ENCODE measurements at regions not wholly inside any gene's neighbourhood (a gene's known extent, or its start where the extent isn't known, plus 50 kb on each side); places are given as distances from the start of the nearest gene placed in this dataset.
"Not testable (repeated sequence)": the region's sequence is repeated elsewhere in the genome, so short reads cannot be mapped to it uniquely, and the experiment has no call there.

DNA sequence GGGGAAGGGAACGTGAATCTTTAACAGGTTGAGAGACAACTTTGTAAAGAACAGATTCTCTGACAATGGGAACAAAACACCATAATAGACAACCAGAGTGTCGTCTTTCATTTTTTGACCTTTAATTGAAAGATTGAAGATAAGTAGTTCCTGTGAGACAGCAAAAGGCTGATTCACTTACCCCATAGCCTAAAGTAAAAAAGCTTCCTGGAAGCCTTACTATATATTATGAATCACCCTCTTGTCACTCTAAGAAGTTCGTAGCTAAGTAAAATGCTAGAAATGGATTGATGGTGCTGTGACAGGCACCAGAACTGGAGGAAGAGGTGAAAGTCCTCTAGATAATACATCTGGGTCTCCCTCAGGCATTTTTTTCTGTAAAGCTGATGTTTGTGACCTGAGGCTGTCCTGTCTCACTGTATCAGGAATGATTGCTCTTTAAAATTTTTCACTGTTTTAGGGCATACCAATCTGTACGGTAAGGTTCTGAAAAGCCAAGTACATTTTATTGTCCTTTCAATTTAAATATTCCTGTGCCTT is 824.6 kb upstream of the SEMA6D start:
- DNase-seq (ENCODE audit: extremely low read depth in 1 of 2, low read depth in 1 of 2): no peak

DNA sequence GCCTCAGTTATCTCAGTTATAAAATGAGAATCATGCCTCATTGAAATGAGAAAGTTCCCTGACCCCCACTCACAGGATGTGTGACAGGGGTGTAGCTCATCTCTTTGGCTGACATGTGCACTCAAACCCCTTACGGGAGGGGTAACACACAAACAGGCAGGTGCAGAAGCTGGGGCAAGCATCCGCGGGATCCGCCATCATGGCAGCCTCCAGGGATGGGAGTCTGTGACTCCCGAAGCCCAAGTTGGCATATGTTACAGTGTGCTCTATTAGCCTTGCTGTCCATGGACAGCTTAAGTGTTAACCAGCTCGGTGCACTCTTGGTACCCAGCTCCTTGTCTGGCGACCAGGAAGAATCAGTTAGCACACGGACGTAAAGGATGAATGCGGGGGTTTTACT is 822.7 kb upstream of the SEMA6D start:
- no peak for DNase-seq (ENCODE audit: extremely low read depth in 1 of 2, low read depth in 1 of 2)

DNA sequence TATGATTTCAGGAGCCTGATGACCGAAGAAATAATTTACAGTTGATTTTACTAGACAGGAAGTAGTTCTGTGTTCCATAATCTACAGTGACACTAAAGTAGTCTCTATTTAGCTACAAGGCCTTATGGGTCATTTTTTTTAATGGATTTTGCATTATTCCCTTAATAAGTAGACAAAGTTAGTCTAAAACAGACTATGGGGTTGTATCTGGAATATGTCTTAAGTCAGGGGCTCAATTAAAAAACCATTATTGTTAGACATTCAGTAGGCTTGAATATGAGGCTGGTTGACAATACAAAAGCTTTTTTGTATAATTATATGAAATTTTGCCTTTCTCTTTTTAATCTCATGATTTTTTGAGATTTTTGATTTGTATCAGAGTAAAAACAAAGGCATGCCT is 820.0 kb upstream of the SEMA6D start:
- no peak for DNase-seq (ENCODE audit: extremely low read depth in 1 of 2, low read depth in 1 of 2)

DNA sequence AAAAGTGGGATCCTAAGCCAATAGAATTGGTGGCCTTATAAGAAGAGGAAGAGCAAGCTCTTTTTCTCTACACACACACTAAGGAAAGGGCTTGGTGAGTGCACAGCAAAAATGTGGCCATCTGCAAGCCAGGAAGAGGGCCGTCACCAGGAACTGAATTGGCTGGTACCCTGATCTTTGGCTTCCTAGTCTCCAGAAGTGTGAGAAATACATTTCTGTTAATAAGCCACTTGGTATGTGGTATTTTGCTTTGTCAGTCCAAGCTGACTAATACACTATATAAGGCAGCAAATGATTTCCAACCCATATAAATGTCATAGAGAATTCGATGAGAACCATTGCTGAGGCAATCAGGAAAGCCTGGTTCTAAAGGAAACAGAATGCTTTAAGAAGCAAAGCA is 816.3 kb upstream of the SEMA6D start:
- no peak for DNase-seq (ENCODE audit: extremely low read depth in 1 of 2, low read depth in 1 of 2)

DNA sequence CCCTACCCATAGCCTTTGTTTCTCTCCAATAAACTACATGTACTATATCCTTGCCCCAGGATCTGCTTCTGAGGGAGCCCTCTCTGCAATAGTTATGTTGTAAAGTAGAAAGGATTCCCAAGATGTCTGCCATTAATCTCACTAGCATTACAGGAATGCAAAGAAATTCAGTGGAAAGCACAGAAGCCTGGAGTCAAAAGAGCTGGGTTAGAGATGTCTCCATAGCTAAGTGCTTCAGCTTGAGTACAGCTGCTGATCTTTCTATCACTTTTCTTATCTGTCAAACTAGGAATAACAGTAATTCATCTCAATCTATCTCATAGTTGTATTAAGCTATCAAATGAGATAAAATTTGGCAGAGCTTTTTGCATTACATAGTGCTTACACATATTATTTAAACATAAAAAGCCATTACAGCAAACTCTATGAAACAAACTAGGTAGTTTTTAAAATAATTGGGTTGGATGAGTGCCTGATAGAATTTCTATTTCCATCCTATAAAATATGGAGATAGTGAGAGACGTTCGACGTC is 799.5 kb upstream of the SEMA6D start:
- DNase-seq (ENCODE audit: extremely low read depth in 1 of 2, low read depth in 1 of 2): no peak

DNA sequence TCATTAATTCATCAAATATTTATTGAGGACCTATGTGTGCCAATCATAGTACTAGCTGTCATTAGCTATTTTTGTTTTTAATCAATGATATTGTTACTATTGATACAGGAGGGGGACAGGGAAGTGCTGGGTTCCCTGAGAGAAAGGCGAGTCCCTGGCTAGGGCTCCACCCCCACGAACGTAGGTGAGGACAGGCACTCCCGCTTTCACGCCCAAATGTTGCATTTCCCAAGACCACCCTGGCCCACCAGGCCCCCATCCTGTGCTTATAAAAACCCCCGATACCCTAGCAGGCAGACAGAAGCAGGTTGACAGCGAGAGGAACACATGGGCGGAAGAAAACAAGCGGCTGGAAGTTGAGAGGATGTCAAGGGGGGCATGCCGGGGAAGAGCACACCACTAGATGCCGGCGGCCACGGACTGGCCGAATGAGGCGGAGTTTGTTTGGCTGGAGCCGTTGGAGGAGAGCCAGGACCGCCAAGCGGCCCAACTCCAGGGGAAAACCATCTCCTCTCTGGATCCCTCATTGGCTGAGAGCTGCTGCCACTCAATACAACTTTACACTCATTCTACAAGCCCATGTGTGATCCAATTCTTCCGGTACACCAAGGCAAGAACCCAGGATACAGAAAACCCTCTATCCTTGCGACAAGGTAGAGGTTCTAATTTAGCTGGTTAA is 798.7 kb upstream of the SEMA6D start:
- no peak for DNase-seq (ENCODE audit: extremely low read depth in 1 of 2, low read depth in 1 of 2)

DNA sequence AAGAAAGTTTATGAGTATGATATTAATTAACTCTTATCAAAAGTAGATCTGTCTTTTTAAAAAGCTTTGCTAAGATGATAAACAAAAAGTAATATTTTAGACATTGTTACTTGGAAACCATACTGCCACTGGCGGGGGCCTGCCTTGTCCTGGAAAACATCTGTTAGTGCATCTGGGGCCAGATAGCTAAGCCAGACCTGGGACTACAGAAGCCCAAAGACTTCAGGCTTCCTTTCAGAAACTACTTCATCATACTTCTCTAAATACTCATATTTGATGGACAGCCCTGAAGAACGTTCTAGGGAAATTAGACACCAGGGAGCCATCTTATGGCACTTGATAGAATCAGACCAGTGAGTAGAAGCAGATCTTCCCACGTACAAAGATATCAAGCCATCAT is 795.4 kb upstream of the SEMA6D start:
- no peak for DNase-seq (ENCODE audit: extremely low read depth in 1 of 2, low read depth in 1 of 2)

DNA sequence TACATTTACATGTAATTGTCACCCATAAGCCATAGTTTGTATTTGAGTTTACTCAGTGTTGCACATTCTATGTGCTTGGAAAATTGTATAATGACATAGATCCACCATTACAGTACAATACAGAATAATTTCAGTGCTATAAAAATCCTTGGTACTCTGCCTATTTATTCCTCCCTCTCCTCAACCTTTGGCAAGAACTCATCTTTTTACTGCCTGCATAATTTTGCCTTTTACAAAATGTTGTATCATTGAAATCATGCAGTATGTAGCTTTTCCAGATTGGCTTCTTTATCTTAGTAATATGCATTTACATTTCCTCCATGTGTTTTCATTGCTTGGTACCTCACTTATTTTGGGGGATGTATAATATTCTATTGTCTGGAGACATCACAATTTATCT is 786.9 kb upstream of the SEMA6D start:
- DNase-seq (ENCODE audit: extremely low read depth in 1 of 2, low read depth in 1 of 2): no peak

DNA sequence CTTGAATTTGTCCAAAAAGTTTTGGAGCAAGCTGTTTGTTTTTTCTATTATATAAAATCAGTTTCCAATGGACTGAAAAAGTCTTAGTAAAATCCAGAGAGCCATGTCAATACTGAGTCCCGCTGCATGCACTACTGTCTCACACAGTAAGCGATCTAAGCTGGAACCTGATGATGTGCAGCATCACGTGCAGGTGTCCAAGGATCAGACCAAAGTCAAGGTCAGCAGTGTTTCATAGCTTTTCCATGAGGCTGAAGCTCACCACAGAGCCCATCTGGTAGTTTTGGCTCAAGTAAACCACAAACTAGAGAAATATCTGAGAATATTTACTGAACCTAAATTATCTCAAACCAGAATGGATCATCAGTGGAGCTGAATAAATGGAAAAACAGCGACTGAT is 784.0 kb upstream of the SEMA6D start:
- no peak for DNase-seq (ENCODE audit: extremely low read depth in 1 of 2, low read depth in 1 of 2)

DNA sequence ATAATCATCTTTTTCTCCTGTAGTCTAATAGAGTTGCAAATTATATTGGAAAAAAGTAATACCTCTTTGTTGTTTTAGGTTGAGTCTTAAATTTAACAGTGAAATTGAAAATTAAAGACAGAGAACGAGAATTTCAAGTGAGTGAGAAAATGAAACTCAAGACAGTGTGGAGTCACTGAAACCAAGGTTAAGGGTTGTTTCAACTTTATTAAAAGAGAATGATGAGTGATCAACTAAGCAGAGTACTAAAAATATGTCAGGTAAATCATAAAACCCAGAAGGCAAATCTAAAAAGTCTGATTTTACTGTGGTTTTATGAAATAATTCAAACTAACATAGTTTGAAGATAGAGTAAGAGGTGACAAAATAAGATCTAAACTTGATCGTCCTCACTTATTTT is 782.5 kb upstream of the SEMA6D start:
- no peak for DNase-seq (ENCODE audit: extremely low read depth in 1 of 2, low read depth in 1 of 2)

DNA sequence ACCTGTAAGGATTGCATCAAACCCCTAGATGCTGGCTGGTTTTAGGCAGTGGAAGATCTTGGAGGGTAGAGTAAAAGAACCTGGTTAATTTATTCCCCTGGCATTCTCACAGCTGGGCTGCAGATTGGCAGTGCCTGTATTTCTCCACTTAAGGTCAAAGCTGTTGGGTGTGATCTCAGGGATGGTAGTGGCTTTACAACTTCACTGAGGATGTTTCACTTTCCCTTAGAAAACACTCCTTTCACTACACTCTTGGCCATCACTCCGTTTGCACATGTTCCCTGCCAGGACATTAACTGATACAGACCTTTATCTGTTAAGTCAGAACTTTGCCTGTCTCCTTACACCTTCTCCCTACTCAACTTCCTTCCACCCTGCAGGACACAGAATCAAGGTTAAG is 779.1 kb upstream of the SEMA6D start:
- DNase-seq (ENCODE audit: extremely low read depth in 1 of 2, low read depth in 1 of 2): no peak

DNA sequence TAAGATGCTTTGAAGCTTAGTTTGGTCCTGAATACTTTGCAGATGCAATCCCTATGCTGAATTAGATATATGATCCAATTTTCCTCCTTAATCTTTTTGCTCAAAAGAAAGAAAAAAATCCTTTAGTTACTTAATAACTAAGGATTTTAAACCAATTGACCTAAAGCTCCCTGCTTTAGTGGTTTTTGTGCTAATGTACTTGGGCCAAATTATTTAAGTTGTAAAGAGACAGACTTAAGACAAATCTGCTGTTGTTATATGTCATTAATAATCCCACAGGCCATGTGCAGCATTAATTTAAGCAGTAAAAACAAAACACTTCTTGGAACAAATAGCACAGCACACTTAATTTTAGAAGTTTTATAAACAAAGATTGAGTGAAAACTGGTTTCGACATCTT is 776.1 kb upstream of the SEMA6D start:
- no peak for DNase-seq (ENCODE audit: extremely low read depth in 1 of 2, low read depth in 1 of 2)

DNA sequence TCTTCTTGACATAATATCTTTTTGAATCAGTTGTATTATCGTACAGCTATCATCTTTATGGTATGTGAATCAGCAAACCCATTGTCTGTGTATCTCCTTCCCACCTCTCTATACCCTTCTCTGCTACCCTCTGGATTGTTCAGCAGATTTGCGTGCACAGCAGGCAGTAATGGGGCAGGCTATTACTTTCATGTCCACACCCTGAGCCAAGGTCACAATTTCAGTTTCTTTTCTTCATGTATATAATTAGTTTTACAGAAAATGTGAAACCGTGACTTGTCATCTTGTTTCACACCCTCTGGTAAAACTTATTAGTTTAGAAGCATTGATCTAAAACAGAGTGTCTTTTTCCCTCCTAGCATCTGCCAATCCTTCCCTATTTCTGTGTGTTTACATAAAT is 770.4 kb upstream of the SEMA6D start:
- DNase-seq (ENCODE audit: extremely low read depth in 1 of 2, low read depth in 1 of 2): no peak

DNA sequence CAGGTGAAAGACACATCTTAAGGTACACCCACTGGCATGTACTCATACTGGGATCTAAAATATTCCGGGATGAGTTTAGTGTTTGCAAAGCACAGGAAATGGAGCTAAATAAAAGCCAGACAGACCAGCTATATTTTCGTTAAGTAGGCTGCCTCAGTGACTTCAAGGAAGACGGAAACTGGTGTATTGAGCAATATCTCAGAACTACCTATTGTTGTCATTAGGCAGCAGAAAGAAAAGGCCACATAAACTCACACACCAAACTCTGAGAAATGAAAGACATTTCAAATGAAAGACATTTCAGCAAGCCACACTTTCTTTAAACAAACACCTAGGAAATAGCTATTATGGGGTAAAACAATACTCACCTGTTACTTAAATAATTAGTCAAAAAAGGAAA is 761.7 kb upstream of the SEMA6D start:
- DNase-seq (ENCODE audit: extremely low read depth in 1 of 2, low read depth in 1 of 2): no peak

DNA sequence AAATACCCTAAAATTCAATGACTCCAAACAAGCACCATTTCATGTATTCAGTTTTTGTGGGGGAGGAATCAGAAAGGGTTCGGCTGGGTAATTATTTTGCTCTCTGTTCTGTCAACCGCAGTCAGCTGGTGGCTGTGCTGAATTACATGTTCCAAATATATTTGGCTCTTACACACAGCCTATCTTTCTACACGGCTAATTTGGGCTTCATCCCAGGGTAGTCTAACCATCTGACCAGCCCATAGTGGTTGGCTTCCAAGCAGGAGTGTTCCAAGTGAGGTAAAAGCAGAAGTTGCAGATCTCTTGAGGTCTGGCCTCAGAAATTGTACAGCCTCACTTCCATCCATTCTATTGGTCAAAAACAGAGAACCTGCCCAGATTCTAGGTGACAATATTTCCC is 760.8 kb upstream of the SEMA6D start:
- DNase-seq (ENCODE audit: extremely low read depth in 1 of 2, low read depth in 1 of 2): no peak

DNA sequence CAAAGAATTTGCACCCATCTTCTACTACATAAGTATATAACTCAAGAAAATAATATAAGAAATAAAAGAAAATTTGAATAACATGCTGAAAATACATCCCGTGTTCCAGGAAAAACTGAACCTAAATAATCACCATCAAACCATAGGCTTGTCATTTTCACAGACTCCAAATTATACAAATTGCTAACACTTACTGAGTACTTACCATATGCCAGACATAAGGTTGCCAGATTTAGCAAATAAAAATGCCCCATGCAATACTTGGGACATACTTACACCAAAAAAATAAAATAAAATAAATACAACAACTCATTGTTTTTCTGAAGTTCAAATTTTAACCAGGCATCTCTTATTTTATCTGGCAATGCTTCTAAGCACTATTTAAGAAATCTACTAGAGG is 760.4 kb upstream of the SEMA6D start:
- no peak for DNase-seq (ENCODE audit: extremely low read depth in 1 of 2, low read depth in 1 of 2)

DNA sequence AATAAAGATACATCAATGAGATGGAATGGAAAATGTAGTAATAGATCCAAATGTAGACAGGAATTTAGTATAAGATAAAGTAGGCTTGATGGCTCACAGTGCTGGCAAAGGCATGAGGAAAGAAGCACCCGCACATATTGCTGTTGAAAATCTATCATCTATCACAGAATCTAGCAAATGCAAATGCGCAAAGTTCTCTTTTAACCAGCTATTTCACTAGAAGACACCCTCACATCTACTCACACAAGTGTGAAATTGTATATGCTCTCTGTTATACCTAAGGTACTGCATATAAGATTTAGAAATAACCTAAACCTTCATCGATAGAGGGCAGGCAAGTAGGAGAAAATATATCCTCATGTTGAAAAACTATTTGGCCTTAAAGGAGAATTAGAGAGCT is 756.7 kb upstream of the SEMA6D start:
- no peak for DNase-seq (ENCODE audit: extremely low read depth in 1 of 2, low read depth in 1 of 2)

DNA sequence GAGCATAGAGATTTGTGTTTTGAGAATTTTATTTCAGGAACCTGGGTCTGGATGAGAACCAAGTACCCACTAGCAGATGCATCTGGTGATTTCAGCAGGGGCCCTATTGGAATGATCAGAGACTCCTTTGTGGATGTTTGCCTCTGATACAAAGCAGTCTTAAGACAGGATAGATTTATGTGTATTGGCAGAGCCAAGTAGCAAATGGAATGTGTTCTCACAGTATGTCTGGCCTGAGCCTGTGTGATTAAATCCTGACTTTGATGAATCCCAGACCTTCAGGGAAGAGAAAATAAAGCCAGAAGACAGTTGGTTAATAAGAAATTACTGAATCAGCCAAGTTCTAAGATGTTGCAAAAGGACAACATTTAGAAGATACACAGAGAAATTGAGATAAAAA is 755.5 kb upstream of the SEMA6D start:
- no peak for DNase-seq (ENCODE audit: extremely low read depth in 1 of 2, low read depth in 1 of 2)

DNA sequence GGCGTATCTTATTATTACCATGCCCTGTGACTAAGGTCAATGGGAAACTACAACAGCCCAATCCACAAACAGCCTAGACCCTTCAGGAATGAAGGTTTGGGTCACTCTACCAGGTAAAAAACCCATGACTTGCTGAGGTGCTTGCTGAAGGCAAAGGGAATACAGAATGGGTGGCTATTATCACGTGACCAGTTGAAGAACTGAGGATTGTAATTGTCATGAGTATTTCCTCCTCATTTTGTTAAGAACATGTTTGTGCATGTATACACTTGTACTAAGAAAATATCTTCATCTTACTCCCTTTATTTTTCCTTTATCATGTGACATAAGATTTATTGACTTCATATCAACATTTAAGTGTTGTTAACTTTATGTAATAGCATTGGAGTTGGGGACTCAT is 729.2 kb upstream of the SEMA6D start:
- DNase-seq (ENCODE audit: extremely low read depth in 1 of 2, low read depth in 1 of 2): not testable (repeated sequence)

DNA sequence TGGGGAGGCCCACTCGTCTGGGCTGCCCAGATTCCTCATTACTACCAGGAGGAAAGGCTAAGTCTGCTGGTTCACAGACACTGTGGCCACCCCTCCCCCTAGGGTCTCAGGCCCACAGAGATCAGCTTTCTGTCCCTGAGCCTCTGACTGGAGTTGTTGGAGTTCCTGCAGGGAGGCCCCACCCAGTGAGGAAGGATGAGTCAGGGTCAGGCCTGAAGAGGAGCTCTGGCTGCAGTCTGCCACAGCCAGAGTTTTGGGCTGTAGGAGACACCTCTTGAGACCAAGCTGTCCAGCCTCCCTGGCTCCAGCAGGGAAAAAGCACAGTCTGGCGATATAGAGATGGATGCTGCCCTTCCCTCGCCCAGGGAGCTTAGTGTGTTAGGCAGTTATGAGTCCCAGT is 720.9 kb upstream of the SEMA6D start:
- no peak for DNase-seq (ENCODE audit: extremely low read depth in 1 of 2, low read depth in 1 of 2)

DNA sequence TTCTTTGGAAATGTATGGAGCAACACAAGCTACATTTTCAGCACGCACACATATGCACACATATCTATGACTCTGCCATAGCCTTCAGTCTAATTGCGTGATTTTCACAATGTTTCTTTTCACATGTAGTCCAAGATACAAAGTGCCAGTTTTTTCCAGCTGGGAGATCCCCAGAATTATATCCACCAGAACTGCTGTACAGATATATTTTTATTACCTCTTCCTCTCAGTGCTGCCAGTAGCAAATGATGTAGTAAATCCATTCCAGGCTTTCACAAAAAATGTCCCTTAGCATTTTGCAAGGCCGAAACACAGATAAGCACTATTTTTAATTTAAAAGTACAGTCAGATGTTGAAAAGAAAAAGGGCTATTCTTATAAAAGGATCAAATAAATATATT is 719.8 kb upstream of the SEMA6D start:
- no peak for DNase-seq (ENCODE audit: extremely low read depth in 1 of 2, low read depth in 1 of 2)

DNA sequence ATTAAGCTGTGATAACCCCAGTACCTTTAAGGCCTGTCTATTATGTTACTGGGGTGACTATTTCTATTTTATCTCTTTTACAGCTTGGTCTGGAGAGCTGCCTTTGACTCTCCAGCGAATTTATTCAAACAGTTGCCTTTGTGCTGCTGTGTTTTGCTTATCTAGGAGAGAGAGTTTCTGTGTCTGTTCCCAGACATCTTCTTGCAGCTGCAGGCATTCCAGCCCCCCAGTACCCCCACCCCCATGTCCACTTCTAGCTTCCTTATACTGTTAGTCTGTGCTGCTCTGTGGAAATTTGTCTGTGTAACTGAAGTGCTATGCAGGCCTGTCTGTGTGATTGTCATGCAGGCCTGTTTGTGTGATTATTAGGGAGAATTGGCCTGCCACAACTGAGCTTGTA is 713.7 kb upstream of the SEMA6D start:
- DNase-seq (ENCODE audit: extremely low read depth in 1 of 2, low read depth in 1 of 2): no peak

DNA sequence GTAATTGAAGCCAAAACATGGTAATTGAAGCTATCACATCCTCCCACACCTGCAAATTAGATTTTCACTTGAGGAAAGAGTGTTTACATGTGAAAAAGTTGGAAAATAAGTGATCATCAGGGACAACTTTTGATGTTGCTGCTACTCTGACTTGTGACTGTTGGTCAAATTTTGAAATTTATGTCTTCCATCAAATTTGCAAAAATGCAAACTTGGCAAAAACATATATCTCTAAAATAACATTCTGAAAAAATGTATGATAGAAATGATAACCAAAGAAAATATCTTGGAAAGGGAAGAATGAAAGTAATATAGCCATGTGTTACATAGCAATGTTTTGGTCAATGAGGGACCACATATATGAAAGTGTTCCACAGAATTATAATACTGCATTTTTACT is 703.9 kb upstream of the SEMA6D start:
- no peak for DNase-seq (ENCODE audit: extremely low read depth in 1 of 2, low read depth in 1 of 2)

Data from stimulated activated CD8-positive, alpha-beta memory T cell treated with anti-CD3 and anti-CD28 coated beads, Interleukin-7, amount 100 ng/mL, for 48 hours (primary cell).